Activated T-helper 9 cell treated with anti-CD3 and anti-CD28 coated beads, Interleukin-2, amount 50 U/mL, for 16 hours (primary cell): ENCODE measurements at regions not wholly inside any gene's neighbourhood (a gene's known extent, or its start where the extent isn't known, plus 50 kb on each side); places are given as distances from the start of the nearest gene placed in this dataset.
A peak's percentile ranks its signal among the peaks of the same experiment; 100 is the strongest.

ENCODE experiments used
- DNase-seq: peaks from one replicate; pipeline ENCODE4 v3.0.0-alpha.2; 2020; ENCODE audit warnings: low read depth

DNA sequence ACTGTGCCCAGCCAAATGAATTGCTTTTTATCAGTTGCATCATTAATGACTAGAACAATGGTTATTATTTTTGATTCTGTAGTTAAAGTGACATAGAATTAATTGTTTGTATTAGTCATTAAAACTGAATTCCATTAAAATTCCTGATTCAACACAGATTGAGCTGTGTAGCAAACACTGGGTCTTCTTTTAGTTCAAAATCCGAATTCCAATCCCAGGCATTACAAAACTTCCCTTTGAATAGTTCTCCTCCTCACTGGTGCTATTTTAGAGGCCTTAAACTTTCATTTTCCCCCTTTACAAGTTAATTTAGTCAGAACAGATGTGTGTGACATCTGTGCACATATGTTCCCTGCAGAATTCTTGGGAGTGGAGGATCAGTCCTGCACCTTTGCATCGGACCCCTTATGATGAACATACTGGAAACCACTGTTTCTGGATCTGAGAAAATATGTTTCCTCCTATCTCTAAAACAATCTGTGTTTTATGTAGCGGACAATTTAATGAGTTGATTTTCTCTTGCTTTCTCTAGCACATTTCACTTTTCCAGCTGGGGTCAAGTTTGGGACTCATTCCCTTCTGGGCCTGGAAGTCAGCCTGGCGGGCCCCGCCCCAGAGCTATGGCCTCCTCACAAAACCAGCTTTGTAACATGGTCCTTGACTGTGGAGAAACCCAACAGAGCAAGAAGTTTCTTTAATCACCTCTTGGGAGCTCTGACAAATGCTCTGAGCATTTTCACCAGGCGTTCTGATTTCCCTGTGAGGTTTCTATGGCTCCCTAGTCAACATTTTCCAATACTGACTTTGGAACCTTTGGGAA lies 87.9 kb upstream of the MAMDC2 start:
- no peak for DNase-seq

DNA sequence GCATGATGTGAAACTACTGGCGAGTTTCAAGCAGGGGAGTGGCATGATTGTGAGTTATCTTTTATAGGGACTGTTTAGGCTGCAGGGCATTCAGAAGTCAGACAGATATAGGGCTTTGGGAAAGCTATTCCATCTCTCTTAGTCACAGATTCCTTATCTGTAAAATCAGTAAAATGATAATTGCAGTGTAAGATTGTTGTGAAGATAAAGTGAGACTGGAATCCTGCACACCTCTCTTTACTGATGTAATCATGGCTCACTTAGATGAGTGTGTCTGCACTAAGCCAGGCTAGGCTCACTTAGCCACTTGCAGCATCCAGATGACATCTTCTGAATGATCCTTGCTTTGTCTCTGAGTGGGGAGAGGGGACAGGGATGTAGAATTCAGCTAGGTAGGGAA lies 81.8 kb upstream of the MAMDC2 start:
- no peak for DNase-seq

GRCh38 chr9:69963803-69964202 lies 79.8 kb upstream of the MAMDC2 start:
- DNase-seq, result no peak

GRCh38 chr9:69964446-69964845 lies 79.2 kb upstream of the MAMDC2 start:
- no peak for DNase-seq

DNA sequence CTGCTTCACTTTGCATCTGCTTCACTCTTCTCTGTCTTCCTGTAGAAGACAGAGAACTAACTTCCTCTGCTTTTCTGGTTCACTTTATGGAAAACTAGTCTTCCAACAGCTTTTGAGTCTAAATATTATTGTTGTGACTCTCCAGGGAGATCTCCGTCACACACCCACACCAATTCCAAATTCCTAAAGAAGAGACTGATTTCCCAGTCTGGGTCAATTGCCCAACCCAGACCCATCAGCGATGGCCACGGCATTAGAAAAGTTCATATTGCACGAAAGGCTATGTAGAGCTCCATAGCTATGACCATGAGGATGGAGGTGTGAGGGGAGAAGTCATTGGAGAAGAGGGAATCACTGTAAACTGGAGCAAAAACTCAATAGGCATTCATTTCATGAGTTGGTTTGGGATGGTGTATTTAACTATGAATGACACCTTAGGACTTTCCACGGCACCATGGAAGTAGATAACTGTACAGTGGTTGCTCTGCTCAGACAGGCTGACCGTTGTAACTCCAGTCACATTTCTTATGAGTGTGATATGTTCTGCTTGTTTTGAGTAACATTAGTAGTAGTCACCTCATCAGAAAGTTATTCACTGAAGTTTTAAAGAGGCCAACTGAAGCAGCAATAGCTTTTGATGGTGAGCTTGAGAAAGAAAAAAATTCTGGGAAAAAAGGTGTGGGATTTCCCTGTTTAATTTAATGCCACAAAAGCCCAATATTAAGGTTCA lies 78.1 kb upstream of the MAMDC2 start:
- DNase-seq, result no peak

DNA sequence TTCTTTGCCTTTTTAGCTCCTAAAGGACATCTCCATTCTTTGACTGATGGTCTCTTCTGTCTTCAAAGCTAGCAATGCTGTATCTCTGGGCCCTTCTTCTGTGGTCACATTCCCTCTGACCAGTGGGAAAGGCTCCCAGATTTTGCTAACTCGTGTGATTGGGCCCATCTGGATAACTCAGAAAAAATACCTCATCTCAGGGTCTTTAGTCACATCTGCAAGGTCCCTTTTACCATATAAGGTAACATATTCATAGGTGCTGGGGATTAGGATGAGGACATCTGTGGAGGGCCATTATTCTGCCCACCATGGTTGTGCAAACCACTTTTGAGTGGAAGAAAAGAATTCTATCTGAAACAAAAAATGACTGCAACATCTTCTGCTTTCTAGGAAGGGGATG lies 76.3 kb upstream of the MAMDC2 start:
- DNase-seq, result no peak

DNA sequence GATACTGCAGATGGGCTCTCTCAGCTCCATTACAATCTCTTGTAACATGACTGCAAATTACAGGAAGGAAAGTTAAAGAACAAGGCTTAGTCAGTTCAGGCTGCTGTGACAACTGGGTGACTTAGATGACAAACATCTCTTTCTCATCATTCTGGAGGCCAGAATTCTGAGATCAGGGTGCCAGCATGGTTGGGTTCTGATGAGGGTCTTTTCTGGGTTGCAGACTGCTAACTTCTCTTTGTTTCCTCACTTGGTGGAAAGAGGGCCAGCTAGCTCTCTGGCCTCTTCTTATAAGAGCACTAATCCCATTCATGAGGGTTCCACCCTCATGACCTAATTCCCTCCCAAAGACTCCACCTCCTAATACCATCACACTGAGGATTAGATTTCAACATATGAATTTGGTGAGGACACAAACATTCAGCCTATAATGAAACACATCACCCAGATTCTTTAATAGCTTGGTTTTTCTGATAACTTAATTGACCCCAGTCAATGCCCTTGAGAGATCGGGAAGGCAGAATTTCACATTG lies 73.6 kb upstream of the MAMDC2 start:
- no peak for DNase-seq

- DNase-seq, result peak; percentile 5
Measured at GRCh38 chr9:69971643-69972449, 71.8 kb upstream of the MAMDC2 start.

GRCh38 chr9:69975681-69976080 lies 68.0 kb upstream of the MAMDC2 start:
- no peak for DNase-seq

- no peak for DNase-seq
Measured at GRCh38 chr9:69976152-69976551, 67.5 kb upstream of the MAMDC2 start.

DNA sequence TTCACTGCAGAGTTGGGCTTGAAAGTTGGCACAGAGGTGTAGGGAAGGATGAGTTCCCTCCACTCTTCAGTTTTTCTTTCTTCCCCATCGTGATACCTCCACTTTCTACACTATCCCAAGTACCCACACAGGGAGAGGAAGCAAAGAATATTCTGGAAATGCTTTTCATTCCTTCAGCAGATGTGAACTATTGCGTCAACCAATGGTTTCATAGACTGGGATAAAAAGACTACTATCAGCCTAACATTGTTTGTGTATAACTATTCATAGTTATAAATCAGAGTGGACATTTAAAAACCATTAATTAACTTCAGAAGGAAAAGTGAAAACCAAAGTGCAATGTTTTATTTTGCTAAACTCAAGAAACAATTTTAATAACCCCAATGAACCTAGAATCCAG lies 63.6 kb upstream of the MAMDC2 start:
- no peak for DNase-seq

DNA sequence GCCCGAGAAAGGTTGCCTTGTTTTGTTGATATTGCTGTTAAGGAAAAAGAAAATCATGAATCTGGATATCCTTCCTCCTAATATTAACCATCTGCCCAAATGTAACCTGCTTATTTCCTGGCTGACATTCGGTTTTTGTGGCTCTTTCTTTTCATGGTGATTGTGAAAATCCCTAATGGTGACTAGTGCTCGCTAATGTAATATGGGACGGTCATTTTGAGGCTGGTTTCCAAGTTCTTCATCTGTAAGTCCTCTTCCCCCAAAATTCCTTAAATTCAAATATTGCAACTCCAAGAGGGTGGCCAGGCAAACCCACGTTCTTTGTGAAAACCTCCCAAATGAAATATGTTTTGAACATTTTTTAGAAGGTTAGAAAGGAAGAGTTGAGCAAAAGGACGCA lies 63.1 kb upstream of the MAMDC2 start:
- DNase-seq, result no peak

DNA sequence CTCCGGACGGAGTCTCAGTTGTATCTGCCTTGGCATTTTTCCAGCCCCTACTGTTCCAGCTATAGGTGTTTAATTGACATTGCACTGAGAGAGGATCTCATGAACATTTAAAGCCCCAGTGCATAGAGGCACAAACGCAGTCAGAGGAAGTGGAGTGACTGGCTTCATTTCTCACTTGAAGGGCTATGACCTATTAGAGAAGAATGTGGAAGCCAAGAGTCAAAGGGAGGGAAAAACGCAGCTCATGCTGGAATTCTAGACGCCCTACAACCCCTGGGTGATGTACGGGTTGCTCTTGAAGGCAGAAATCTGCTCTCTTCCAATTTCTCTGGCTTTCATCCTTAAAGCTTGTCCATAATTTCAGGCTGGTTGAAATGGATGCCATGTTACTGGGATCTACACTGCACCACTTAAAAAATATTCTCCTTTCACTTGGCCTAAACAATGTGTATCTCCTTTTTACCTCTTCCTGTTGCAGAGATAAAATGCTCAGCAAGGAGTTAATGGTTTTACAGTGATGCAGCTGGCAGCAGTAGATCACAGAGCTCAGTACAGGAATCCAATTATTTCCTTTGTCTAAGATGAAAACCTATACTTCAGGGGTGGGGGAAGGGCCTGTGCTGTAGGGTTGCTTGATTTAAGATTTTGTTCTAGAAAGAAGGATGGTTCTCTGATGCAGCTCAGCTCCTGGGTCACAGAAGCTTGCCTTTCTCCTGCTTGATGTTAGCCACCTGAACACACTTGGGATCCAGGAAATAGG lies 61.8 kb upstream of the MAMDC2 start:
- DNase-seq, result no peak

- DNase-seq, result no peak
Measured at GRCh38 chr9:69984831-69985230, 58.8 kb upstream of the MAMDC2 start.

DNA sequence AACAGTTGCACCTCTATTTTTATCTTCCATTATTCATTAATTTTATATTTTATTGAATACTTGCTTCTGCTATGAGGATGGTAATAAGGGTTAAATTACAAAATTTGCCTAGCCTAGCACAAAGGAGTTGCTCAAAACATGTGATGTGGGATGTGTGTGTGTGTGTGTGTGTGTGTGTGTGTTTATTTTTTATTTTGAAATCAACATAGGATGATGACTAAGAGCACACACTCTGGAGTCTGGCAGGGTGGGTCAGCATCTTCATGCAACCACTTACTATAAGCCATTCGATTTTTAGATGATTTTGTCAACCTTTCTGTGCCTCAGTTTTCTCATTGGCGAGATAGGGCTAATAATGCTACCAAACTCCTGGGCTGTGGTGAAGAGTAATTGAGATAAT lies 57.7 kb upstream of the MAMDC2 start:
- no peak for DNase-seq

GRCh38 chr9:69986970-69987369 lies 56.7 kb upstream of the MAMDC2 start:
- DNase-seq, result no peak

DNA sequence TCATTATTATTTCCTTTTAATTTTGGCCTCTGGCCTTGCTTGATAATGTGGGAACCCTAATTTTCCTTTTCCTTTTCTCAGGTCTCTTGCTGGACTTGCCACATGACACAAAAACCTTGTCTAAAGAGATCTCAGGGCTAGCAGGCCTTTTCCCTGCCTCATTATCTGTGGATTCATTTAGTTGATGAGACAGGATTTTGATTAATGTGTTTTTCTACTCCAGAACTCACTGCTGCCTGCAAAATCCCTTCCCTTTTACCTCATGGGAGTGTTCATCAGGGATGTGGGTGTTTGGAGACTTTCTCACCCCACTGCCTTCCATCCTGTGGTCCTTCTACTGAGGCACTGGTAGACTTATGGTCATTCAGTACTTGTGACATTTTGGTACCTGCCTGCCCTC lies 56.2 kb upstream of the MAMDC2 start:
- no peak for DNase-seq

GRCh38 chr9:69993110-69993509 lies 50.5 kb upstream of the MAMDC2 start:
- no peak for DNase-seq
